ENCODE measurements at regions not wholly inside any gene's neighbourhood (a gene's known extent, or its start where the extent isn't known, plus 50 kb on each side); places are given as distances from the start of the nearest gene placed in this dataset.

GRCh38 chr5:164608507-164608906 is 1103.1 kb downstream of the MAT2B start:
- no peak for DNase-seq

DNA sequence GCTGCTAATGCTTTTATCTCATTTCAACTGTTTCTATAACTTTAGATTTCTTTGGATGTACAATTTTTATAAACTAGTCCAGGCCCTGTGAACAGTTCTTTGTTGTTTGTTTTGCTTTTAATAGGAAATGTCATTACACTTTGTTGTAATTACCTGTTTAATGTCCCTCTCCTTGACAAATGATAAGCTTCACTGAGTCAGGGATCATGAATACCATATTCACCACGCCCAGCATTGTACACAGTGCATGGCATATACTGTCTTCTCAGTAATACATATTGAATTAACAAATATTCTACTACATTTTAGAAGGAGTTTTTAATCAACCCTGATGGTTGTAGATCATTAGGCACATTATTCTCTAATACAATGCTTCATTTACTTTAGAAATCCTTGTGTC is 1105.0 kb downstream of the MAT2B start:
- no peak for DNase-seq

- DNase-seq = no peak
Observed at GRCh38 chr5:164614707-164615106, 1109.3 kb downstream of the MAT2B start.

DNA sequence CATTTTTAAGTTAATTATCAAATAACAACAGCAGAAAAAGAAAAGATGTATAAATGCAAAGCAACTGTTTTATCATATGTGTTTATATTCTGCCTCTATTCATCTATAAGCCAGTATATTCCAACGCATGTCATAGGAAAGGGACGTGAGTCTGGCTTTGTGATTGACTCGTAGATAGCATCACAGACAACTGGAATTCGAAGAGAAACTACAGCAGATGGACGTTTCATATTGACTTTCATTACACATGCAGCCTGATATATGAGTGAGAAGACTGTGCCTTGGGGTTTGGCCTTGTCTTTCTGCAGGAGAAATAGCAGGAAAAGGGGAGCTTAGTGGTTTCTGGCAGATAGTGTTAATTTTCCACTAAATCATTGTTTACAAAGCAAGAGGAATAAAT is 1111.9 kb downstream of the MAT2B start:
- no peak for DNase-seq

GRCh38 chr5:164627021-164627420 is 1121.6 kb downstream of the MAT2B start:
- no peak for DNase-seq

DNA sequence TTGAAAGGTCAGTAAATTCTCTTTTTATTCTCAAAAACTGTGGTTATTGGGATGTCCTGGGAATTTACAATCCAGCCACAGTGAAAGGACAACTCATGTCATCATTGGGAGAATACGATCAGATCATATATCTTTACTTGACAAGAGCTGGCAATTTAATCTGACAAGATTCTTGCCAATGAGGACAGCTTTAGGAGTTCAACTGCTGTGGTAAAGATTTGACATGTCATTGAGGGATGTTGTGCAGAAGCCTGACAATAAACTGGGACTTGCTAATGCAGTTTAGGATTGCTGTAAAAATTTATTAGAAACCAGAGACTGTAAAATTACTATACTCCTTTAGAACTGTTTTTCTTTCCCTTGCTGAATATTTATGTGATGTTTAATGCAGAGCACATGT is 1131.0 kb downstream of the MAT2B start:
- no peak for DNase-seq

DNA sequence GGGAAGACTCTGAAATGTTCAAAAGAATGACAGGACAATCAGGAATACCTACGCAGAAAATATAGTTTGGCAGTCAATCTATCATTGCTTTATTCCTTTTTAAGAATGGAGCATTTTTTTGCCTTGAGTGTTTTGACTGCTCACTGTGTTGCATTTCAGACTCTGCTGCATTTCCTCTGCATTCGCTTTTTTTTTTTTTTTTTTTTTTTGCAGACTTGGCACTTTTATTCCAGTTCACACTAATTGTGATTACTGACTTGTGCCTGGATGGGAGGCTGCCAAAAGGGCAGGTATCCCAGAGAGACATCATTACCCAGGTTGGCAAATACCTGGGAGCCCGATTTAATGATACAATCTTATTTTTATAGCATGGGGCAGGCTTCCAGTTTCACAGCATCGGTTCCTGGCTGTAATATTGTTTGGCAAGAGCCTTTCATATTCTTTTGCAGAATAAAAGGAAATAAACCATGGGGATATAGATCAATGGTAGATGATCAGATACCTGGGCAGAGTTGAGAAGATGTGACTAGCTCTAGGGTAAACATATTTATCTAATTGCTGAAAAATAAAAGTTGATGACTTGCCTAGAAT is 1132.6 kb downstream of the MAT2B start:
- DNase-seq = no peak

- DNase-seq = no peak
Observed at GRCh38 chr5:164649266-164649665, 1143.8 kb downstream of the MAT2B start.

DNA sequence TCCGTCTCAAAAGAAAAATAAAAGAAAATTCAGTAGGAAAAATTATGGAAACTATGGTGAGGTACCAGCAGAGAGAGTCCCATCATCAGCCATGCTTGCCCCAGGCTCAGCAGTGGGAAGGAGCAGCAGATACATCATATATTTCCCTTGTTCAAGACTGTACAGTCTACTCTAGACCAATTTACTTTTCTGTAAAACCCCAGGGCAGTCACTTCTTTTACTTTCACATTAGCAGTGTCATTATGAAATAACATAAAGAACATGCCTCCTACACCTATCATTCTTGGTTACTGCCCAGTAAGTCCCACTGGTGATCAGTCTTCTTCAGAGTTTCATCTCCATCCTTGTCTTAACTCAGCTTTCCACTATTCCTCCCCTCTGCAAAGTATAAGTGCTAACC is 1145.0 kb downstream of the MAT2B start:
- DNase-seq = no peak

DNA sequence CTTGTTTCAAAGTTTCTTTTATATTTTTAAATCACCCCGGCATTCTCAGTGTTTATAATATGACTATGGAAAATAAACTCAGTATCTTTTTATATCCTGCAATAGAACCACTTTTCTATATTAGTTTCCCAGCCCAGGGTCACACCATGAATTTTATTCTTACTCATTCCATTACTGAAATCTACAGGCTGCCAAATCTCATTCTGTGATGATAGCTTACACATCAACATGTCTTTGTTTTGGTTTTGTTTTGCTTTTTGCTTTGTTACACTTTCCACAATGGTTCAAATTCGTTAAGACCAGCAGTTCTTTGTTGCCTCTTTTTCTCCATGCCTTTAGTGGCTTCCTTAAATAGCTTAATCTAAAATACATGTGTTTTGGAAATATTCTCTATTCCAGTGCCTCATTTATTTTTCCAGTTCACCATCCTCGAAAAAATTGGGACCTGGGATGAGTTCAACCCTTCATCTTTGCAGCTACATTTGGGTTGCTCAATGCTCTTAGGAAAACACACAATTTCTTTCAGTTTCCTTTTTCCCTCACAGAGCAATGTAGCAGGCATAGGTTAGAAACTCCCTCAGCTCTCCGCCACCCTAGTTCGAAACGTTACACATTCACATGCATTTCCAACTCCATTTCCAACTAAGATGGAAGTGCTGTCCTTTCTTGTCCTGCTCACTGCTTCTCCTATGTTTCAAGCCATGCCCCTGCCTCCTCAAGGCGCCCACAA is 1146.3 kb downstream of the MAT2B start:
- DNase-seq = no peak

GRCh38 chr5:164652276-164652660 is 1146.8 kb downstream of the MAT2B start:
- DNase-seq = no peak

GRCh38 chr5:164663198-164663989 is 1158.0 kb downstream of the MAT2B start:
- no peak for DNase-seq

GRCh38 chr5:164671640-164672039 is 1166.2 kb downstream of the MAT2B start:
- DNase-seq = no peak

- peak; percentile 2 for DNase-seq
Observed at GRCh38 chr5:164672205-164672604, 1166.8 kb downstream of the MAT2B start.

- DNase-seq = peak; percentile 4
Observed at GRCh38 chr5:164672931-164673694, 1167.7 kb downstream of the MAT2B start.

GRCh38 chr5:164679461-164679860 is 1174.0 kb downstream of the MAT2B start:
- DNase-seq = no peak

GRCh38 chr5:164680216-164680615 is 1174.8 kb downstream of the MAT2B start:
- DNase-seq = no peak

GRCh38 chr5:164680812-164681520 is 1175.5 kb downstream of the MAT2B start:
- peak; percentile 1 for DNase-seq

- DNase-seq = no peak
Observed at GRCh38 chr5:164687391-164687790, 1182.0 kb downstream of the MAT2B start.

DNA sequence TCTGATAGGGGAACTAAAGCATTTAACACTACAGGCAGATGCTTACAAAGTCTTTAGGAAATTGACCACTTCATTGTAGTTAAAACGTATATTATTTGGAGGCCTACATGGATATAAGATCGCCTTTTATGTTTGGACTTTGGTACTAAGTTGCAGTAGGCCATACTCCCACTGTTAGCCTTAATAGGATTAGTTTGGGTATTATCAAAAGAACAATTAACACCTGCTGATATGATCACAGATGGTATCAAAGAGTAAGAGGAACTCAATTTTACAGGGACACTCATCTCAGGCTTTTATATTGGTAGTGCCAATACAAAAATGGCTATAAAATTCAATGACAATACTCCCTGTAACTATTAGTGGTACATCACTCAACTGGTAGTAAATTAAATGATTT is 1183.0 kb downstream of the MAT2B start:
- DNase-seq = no peak

DNA sequence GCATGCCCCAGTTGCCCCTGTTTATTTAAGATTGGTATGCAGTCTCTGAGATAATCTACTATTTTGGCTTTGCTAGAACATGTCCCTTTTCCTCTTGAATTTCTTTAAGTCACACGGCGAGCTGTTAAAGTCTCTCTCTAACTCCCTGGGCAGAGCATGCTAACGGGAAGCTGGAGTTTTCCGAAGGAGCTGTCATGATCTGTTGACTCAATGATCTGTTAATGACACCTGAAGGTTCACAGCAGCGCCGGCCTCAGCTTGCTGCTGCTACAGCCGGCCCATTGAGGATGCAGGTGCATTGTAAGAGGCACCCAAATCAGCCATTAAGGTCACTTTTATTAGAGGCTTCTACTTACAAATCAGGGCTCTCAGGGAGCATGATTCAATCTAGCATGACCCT is 1203.4 kb downstream of the MAT2B start:
- no peak for DNase-seq

DNA sequence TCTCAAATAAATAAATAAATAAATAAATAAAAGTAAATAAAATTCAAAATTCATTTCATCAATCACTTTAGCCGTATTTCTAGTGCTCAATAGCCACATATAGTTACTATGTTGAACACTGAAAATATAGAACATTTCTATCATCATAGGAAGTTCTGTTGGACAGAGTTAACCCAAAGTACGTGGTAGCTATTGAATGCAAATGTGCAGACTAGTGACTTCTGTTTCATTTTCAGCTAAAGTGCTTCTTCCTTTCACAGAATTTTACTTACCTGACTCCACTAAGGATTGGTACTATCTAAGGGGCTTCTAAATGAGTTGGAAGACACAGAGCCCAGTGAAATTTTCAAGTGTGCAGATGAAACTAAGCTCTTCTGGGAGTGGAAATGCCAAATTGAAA is 1208.3 kb downstream of the MAT2B start:
- DNase-seq = no peak
